ENCODE measurements at regions not wholly inside any gene's neighbourhood (a gene's known extent, or its start where the extent isn't known, plus 50 kb on each side); places are given as distances from the start of the nearest gene placed in this dataset.

- TF ChIP-seq POLR2AphosphoS5 (IDR thresholded peaks at IDR 0.05; ENCODE audit: low read depth, low read length) (no peak), POLR2A (IDR thresholded peaks at IDR 0.05; ENCODE audit: low read depth, low read length) (no peak)
These were observed 89.4 kb upstream of the COG2 start for GRCh38 chr1:230552880-230553279.
